H1 (cell line): ENCODE measurements at regions not wholly inside any gene's neighbourhood (a gene's known extent, or its start where the extent isn't known, plus 50 kb on each side); places are given as distances from the start of the nearest gene placed in this dataset.

ENCODE experiments used
- ASH2L ChIP-seq: fragments of 200-600, 300-600 bp; sonication (generic); IDR thresholded peaks from one replicate; pipeline ENCODE4 v1.7.1; 2017; ENCODE audit warnings: low read length
- BRCA1 ChIP-seq: IDR thresholded peaks from 2 replicates; pipeline ENCODE4 v1.6.1; 2012; ENCODE audit warnings: low read depth, low read length, improper control_type of control experiment
- POLR2AphosphoS5 ChIP-seq: IDR thresholded peaks from 2 replicates; pipeline ENCODE4 v1.6.1; 2011; ENCODE audit warnings: low read depth, low read length
- RBBP5 ChIP-seq: IDR thresholded peaks from 2 replicates; pipeline ENCODE4 v1.7.1; 2012; ENCODE audit warnings: low read depth, mild to moderate bottlenecking, inconsistent platforms, low read length, moderate library complexity, borderline replicate concordance
- SAP30 ChIP-seq: fragments of 300-600 bp; sonication (generic); IDR thresholded peaks from 2 replicates; pipeline ENCODE4 v1.7.1; 2012; ENCODE audit warnings: low read length, moderate library complexity, mild to moderate bottlenecking, inconsistent platforms; ENCODE audit not compliant: insufficient read depth, insufficient replicate concordance
- SIRT6 ChIP-seq: IDR thresholded peaks from one replicate; pipeline ENCODE4 v1.7.1; 2012; ENCODE audit warnings: low read length, inconsistent platforms

- TF ChIP-seq RBBP5 (no peak), BRCA1 (no peak), SAP30 (no peak), POLR2AphosphoS5 (no peak), SIRT6 (no peak), ASH2L (no peak)
Measured at GRCh38 chr11:109963101-109963500, 130.1 kb upstream of the ZC3H12C start (continued).
